NCI-H2196 (cell line): ENCODE measurements at regions not wholly inside any gene's neighbourhood (a gene's known extent, or its start where the extent isn't known, plus 50 kb on each side); places are given as distances from the start of the nearest gene placed in this dataset.
A peak's percentile ranks its signal among the peaks of the same experiment; 100 is the strongest.
"Not testable (repeated sequence)": the region's sequence is repeated elsewhere in the genome, so short reads cannot be mapped to it uniquely, and the experiment has no call there.

Experiments
- DNase-seq: peaks from one replicate; lab custom pipeline; 2025; ENCODE audit not compliant: unreplicated experiment; lab: John Stamatoyannopoulos, UW

DNA sequence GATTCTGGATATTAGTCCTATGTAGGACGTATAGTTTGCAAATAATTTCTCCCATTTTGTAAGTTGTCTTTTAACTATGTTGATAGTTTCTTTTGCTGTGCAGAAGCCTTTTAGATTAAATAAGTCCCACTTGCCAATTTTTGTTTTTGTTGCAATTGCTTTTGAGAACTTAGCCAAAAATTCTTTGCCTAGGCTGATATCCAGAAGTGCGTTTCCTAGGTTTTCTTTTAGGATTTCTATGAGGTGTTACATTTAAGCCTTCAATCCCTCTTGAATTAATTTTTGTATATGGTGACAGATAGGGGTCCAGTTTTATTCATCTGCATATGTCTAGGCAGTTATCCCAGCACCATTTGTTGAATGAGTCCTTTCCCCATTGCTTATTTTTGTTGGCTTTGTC lies 264.4 kb upstream of the OR4E1 start:
- DNase-seq: no peak

DNA sequence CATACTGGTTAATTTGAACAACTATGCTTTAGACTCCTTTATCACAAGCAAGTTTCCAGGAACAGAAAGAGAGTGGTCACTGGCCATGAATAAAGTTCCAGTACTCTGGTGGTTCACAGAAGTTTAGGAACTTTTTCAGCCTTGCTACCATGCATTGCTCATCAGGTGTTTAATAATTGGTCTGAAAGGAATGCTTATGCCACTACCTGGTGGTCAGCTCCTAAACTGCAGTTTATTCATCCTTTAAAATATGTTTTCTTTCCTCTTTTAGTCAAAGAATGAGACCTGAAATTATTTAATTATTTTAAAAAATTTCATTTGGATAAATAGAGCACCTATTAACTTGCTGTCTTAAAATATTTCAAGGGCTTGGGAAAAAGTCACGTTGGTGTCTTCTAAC lies 260.1 kb upstream of the OR4E1 start:
- DNase-seq: no peak

DNA sequence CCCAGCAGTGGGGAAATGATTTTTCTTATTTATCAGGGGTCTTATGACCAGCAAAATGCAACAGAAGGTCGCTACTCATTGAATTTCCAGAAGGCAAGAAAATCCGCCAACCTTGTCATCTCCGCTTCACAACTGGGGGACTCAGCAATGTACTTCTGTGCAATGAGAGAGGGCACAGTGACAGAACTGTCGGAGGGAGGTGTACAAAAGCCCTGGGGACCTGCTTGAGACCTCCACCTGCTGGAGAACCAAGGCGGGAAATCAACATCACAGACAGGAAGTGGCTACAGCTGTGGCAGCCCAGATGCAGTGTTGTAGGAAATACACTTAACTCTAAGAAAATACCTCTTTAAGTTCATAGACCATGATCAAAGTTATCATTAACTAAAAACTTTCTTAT lies 250.9 kb upstream of the OR4E1 start:
- DNase-seq: no peak

DNA sequence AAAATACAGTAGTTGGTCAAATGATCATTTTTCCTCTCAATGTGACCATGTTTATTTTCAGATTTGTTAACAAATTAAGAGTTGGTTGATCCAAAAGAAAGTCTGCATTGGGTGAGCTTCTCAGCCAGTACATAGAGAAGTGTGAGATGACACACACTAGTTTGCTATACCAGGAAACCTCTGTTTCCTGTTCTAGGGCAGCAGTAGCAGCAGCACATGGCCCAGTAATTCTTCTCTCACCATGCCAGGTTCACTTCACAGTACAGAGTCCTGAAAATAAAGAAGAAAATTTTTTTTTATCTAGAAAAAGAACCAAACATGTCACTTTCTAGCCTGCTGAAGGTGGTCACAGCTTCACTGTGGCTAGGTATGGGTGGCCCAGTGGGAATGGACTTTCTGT lies 250.2 kb upstream of the OR4E1 start:
- no peak for DNase-seq

DNA sequence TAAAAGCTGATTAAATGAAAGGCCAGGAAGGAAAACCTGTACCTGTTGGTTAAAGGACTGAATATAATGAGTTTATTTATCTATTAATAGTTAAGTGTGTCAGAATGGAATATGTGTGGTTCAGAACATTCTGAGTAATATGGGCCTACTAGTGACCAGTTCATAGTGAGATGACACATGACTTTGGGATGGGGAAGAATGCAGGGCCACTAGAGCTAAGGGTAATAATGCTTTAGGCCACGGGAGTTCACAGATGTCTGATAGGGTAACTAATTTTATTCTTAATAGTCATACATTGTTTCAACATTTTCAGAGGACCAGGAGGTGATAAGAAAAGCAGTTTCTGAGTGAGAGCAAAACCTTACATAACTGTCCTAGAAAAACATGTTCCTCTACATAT lies 247.8 kb upstream of the OR4E1 start:
- no peak for DNase-seq

DNA sequence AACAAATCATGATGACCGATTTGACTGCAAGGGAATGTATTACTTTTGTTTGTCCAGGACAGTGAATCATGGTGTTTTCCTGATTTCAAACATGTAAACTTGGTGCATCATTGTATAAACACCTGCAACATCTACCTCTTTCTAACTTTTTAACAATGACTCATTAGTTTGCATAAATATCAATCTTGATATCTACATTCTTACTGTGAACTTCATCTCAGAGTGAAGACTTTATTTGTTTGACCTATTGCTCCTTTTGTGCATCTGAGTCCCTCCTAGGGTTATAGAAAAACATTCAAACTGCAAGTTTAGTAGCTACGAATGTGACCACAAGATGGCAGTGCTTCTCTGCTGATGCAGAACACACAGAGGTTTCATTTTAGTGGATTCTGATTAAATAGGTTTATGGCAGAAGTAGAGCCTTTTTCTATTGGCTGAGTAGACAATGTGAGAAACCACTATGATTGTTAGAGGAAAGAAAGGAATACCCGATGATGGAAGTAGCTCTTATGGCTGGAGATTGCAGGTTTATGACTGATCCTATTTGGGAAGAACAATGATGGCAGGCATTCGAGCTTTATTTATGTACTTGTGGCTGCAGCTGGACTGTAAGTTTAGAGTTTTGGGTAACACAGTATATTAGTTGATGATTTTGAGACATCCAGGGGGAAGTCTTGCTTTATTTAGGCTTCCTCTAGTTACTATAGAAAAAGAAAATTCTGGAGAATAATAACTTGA lies 244.2 kb upstream of the OR4E1 start:
- peak; percentile 47 for DNase-seq

DNA sequence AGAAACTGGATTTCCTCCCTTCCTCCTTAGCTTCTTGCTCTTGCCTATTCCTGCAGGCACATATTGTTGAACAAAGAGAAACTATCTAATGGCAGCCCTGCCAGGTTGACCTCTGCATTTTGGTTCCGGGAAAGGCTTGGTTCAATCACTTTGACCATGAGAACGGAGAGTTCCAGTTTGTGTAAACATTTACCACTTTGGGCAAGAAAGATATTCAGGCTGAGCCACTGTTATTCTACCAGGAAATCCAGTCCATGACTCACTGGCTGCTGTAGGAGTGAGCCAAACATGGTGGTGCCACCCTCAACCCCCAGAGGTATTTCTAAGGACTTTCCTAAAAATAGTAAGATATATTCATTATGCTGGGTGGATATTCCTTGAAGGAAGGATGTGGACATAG lies 242.2 kb upstream of the OR4E1 start:
- DNase-seq: no peak

DNA sequence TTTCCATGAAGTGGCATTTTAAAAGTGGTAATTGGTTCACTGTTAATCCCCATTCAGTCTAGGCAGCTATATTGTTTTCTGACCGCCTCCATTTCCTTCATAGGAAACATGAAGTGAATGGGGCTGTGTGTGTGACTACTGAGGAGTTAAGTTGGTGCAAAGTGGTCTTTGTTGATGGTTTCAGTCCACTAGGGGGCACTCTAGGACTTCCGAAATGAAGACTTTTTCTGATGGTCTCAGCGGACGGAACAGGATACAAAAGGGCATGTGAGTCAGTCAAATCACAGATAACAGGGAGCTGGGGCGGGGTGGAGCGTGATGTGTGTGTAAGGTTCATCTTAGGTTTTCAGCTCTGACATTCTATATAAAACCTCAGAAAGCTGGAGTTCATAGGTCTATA lies 240.1 kb upstream of the OR4E1 start:
- peak; percentile 22 for DNase-seq

DNA sequence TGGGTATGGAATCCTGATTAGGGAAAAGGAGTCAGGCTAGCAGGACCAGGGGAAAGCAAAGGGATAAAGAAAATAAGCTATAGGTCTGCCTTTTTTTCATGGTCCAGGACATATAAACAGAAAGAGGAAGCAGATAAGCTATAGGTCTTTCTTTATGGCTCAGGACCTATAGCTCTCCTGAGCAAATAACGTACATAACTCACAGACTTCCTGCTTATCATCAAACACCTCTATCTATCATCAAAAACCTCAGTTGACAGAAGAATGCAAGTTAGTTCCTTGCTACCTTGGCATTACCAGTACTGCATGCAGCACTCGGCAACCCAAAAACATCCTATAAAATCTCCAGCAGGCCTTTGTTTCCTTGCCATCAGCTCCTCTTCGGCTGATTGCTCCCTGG lies 238.7 kb upstream of the OR4E1 start:
- no peak for DNase-seq

DNA sequence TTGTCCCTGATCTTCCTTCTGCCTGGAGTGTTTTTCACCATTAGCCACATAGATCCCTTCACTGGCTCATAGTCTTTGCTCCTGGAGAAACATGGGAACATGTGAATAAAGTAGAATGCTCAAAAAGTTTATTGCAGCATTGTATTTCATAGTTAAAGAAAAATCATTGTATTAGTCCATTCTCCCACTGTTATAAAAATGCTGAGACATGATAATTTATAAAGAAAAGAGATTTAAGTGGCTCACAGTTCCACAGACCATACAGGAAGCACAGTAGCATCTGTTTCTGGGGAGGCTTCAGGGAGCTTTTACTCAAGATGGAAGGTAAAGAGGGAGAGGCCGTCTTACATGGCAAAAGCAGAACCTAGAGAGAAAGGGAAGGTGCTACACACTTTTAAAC lies 238.3 kb upstream of the OR4E1 start:
- no peak for DNase-seq

DNA sequence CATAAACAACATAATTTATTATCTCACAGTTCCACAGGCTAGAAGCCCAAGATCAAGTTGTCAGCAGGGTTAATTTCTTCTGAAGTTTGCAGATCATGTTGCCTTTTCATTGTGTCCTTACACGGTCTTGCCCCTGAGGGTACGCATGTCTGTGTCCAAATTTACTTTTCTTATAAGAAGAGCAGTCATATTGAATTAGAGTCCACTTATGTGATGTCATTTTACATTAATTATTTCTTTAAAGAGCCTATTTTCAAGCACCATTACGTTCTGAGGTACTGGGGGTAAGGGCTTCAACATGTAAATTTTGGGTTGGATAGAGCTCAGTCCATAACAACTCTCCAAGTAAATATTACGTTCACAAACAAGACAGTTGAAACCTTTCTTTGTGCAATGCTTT lies 236.6 kb upstream of the OR4E1 start:
- DNase-seq: no peak

DNA sequence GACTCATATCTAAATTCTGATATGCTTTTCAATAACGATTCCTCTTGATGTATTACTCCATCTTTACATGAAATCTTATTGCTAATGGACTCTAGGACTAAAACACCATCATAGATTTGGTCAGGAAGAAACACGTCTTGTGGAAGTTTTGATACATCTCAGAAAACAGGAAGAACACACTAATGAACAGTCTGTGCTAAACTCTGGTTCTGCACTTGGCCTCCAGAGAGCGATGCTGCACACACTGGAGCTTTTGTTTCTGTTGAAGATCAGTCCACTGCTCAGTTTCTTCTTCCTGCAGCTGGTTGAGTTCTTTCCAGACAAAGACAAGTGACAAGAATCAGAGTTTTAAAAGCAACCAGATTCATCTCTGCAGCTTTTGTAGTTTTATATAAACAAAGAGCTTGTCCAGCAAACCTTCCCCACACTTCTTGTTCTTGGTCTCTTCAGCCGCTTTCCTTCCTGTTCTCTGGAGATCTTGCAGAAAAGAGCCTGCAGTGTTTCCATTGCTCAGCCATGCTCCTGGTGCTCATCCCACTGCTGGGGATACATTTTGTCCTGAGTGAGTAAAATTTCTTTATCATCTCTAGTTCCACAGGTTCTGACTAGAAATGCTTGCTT lies 229.1 kb upstream of the OR4E1 start:
- no peak for DNase-seq

DNA sequence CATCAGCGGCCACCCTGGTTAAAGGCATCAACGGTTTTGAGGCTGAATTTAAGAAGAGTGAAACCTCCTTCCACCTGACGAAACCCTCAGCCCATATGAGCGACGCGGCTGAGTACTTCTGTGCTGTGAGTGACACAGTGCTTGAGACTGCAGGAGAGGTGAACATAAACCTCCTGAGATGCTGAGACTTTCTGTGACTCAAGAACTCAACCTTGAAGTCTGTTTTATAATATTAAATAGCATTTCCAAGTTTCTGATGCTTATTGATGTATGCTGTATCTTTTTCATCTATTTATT lies 221.2 kb upstream of the OR4E1 start:
- not testable (repeated sequence) for DNase-seq

DNA sequence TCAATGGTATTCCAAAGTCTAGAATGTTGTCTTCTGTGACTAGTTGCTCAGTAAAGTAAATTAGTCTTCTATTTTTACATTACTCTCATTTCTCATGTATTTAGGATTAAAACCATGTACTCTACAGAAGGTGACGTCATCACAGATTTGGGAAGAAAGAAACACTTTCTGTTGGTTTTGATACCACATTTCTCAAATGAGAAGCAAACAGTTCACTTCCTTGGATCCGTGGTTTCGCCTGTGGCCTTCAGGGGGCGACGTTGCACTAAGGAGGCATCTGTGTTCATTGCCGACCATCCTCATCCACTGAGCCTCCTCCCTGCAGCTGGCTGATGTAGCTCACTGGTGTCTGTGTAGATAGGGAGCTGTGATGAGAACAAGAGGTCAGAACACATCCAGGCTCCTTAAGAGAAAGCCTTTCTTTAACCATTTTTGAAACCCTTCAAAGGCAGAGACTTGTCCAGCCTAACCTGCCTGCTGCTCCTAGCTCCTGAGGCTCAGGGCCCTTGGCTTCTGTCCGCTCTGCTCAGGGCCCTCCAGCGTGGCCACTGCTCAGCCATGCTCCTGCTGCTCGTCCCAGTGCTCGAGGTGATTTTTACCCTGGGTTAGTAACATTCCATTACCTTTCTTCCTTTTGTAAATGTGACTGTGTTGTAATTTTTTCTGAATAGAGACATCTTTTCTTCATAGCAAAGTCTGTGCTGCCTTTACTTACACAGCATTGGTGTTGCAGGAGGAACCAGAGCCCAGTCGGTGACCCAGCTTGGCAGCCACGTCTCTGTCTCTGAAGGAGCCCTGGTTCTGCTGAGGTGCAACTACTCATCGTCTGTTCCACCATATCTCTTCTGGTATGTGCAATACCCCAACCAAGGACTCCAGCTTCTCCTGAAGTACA lies 220.6 kb upstream of the OR4E1 start:
- DNase-seq: no peak

DNA sequence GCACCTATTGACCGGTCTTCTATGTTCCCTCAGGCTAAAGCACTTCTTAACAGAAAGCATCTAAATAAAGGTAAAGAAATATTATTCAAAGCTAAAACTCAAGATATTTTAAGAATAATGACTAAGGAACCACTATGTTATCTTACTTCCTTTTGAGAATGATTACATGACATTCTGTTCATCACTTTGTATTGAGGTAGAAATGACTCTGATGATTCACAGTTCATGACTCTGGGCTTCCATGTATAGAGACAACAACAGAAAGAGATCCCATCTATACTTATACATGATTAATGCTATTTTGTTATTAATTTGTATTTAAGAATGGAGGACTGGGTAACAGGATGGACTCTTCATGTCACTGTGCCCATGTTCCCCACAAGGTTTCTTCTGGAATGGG lies 218.3 kb upstream of the OR4E1 start:
- DNase-seq: no peak

DNA sequence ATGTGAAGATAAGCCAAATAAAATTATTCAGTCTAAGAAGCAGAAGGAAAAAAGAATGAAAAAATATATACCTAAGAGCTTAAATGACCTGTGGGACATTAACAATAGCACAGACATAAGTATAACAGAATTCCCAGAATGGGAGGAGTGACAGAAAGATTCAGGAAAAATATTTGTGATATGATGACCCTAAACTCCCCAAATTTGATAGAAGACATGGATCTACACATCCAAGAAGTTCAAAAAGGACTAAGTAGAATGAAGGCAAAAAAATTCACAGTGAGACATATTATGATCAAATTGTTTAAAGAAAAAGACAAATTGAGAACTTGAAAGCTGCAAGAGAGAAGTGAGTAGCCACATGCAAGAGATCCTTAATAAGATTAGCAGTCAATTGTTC lies 211.4 kb upstream of the OR4E1 start:
- no peak for DNase-seq

DNA sequence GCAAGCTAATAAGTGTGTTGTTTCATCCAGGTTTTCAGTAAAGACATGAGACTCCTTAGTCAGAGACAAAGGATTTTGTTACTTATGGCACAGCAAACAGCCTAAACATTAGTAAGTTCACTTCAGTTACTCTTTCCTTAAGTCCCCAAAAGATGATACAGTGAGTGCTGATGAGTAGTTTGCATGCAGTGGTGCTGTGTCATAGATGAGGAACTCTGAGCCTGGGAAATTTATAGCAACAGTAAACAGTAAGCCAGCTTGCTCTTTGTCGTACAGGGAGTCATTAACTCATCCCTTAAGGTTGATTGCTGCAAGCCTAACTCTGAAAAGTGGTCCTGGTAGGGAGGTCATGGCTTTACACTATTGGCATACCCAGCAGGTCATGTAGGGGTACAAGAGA lies 208.6 kb upstream of the OR4E1 start:
- DNase-seq: no peak

DNA sequence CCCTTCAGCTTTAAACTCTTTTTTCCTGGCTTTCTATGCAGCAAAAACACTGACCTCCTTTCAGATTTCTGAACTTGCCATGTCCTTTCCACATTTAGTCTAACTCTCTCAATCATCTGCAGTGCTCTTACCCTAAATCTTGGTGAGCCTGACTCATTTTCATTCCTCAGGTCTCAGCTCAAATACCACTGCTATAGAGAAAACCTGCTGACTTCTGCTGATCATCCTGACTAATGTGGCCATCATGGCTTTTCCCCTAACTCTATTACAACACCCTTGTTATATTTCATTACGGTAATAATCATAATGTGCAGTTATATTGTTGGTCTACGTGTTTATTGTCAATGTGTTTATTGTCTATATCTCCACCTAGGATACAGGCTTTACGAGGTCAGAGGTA lies 207.3 kb upstream of the OR4E1 start:
- no peak for DNase-seq

DNA sequence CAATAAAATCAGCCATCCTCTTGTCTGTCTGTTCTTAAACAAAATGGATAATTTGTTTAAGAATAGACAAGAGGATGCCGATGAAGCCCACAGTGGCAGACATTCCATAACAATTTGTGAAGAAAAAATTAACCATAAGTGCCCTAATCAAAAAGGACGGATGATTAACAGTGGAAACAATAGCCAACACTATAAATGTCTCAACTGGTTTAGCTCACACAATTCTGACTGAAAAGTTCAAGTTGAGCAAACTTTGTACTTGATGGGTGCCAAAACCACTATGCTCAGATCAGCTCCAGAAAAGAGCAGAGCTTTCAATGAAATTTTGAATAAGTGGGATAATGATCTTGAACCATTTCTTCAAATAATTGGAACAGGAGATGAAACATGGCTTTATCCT lies 202.2 kb upstream of the OR4E1 start:
- no peak for DNase-seq

DNA sequence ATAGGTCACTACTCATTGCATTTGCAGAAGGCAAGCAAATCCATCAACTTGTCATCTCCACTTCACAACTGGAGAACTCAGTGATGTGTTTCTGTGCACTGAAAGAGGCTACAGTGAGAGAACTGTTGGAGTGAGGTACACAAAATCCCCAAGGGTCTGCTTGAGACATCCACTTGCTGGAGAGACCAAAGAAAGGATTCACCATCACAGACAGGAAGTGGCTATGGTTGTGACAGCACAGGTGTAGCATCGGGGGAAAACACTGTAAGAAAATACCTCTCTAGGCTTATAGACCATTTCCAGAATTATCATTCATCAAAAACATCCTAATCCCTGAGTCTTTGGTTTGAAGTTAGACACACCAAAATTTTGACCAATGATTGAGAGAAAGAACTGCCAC lies 201.3 kb upstream of the OR4E1 start:
- no peak for DNase-seq

DNA sequence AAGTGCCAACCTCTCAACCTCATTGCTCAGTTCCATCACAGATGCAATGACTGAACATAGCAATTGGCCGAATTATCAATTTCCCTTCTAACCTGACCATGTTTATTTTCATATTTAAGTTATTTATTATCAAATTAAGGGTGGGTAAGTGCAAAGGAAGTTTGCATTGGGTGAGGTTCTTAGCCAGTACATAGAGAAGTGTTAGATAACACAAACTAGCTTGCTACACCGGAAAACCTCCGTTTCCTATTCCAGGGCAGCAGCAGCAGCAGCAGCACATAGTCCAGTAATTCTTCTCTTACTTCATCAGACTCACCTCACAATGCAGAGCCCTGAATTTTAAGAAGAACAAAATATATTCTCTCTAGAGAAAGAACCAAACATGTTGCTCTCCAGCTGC lies 200.5 kb upstream of the OR4E1 start:
- DNase-seq: no peak

DNA sequence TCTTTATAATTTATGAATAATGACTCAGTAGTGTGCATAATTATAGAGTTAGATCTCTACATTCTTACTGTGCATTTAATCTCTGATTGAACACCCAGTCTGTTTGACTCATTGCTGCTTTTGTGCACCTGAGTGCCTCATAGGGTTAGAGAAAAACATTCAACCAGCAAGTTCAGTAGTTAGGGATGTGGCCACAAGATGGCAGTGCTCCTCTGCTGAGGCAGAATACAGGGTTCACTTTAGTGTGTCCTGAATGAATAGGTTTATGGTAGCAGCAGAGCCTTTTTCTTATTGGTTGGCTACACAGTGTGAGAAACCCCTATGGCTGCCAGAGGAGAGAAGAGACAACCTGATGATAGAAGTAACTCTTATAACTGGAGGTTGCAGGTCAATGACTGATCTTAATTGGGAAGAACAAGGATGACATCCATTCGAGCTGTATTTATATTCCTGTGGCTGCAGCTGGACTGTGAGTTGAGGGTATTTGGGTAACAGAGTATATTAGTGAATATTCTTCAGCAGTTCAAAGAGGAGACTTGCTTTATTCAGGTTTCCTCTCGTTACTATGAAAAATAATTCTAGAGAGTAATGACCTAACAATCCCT lies 194.9 kb upstream of the OR4E1 start:
- peak; percentile 7 for DNase-seq
